ENCODE measurements at regions not wholly inside any gene's neighbourhood (a gene's known extent, or its start where the extent isn't known, plus 50 kb on each side); places are given as distances from the start of the nearest gene placed in this dataset.
A peak's percentile ranks its signal among the peaks of the same experiment; 100 is the strongest.

DNA sequence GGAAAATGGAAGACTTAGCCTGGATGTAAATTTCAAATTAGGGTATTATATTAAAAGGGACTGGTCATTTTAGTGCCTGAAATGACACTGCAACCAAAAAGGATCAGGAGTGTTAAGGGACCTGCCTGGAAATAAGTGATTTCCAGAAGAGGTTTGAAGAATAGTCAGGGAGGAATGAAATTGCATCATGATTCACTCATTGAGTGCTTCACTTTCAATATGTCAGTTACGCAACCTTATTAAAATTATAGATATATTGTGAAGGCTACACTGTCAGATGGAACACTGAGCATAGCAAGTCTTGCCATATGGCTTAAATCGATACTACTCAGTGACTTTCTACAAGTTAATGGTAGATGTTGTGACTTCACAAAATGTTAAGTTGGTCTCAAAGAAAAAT, 275.2 kb upstream of the DPYD start:
- no CpG with 5 or more reads among the region's 2 CpGs for WGBS (ENCODE audit: insufficient coverage)
- Histone ChIP-seq H3K4me1 (ENCODE audit: control insufficient read depth in 1 of 2, insufficient read depth in 2 of 2, low read length in 2 of 2) (no peaks in the 10 kb centered on the region), H3K4me2 (replicated peaks; ENCODE audit: extremely low read depth, low read length, poor library complexity, severe bottlenecking) (no peak overlapping the region), H3K79me2 (ENCODE audit: insufficient read depth, low read length) (no peaks in the 10 kb centered on the region), H3K27me3 (ENCODE audit: control insufficient read depth in 2 of 2, insufficient read depth in 2 of 2, low read length in 2 of 2) (no peaks in the 10 kb centered on the region), H3K27ac (ENCODE audit: low read depth in 1 of 2, low read length in 2 of 2) (no peak overlapping the region), H4K20me1 (ENCODE audit: insufficient read depth, low read length) (no peaks in the 10 kb centered on the region), H3K9me3 (replicated peaks in 1 of 2; ENCODE audit: control insufficient read depth in 1 of 2, insufficient read depth in 1 of 2, low read length in 2 of 2) (no peaks in the 10 kb centered on the region), H3K4me3 (replicated peaks in 1 of 3; ENCODE audit: low read depth in 2 of 3, low read length in 3 of 3) (no peak overlapping the region), H2AFZ (ENCODE audit: insufficient read depth, low read depth, low read length, poor library complexity, severe bottlenecking) (no peak overlapping the region), H3K36me3 (replicated peaks in 1 of 2; ENCODE audit: control insufficient read depth in 1 of 2, insufficient read depth in 2 of 2, low read length in 2 of 2) (no peaks in the 10 kb centered on the region), H3K9ac (ENCODE audit: insufficient read depth, low read length, poor library complexity, severe bottlenecking) (no peak overlapping the region)
- intact Hi-C loops (cut with micrococcal nuclease): no loop called here
- H3K4me3 Mint-ChIP-seq: no peak overlapping the region
- peaks cover 5% of the 10 kb centered on the region for H3K4me1 Mint-ChIP-seq
- DNase-seq: no peak
- no peak overlapping the region for H3K27ac Mint-ChIP-seq
- H3K27me3 Mint-ChIP-seq (ENCODE audit: low read depth in 3 of 3): peaks cover 0 to 2% (median 1%) of the 10 kb centered on the region in 3 donors
- peaks cover 0 to 2% (median 0%) of the 10 kb centered on the region in 7 donors for H3K9me3 Mint-ChIP-seq
- TF ChIP-seq, protein P1, sequence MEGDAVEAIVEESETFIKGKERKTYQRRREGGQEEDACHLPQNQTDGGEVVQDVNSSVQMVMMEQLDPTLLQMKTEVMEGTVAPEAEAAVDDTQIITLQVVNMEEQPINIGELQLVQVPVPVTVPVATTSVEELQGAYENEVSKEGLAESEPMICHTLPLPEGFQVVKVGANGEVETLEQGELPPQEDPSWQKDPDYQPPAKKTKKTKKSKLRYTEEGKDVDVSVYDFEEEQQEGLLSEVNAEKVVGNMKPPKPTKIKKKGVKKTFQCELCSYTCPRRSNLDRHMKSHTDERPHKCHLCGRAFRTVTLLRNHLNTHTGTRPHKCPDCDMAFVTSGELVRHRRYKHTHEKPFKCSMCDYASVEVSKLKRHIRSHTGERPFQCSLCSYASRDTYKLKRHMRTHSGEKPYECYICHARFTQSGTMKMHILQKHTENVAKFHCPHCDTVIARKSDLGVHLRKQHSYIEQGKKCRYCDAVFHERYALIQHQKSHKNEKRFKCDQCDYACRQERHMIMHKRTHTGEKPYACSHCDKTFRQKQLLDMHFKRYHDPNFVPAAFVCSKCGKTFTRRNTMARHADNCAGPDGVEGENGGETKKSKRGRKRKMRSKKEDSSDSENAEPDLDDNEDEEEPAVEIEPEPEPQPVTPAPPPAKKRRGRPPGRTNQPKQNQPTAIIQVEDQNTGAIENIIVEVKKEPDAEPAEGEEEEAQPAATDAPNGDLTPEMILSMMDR (IDR thresholded peaks at IDR 0.05): no peak
- no peaks in the 10 kb centered on the region for H3K36me3 Mint-ChIP-seq

DNA sequence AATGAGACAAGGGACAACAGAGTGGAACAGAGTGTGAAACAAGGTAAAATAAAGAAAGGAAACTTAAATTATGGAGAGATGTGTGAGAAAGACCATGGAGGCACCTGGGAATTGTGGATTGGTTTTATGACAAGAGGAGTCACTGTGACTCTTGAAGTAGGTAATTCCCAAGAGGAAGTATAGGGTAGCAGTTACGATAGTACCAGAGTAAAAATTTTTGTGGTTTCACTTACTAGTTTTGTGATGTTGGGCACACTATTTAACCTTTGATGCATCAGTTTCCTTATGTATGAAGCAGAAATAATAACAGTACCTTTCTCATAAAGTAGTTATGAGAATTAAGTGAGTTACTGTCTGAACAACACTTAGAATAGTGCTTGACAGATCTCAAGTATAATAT, 267.9 kb upstream of the DPYD start:
- peak in 1 of 3 donors; percentile 23 for DNase-seq
- no peaks in the 10 kb centered on the region for H3K36me3 Mint-ChIP-seq
- H3K27ac Mint-ChIP-seq: no peak overlapping the region
- intact Hi-C loops (cut with micrococcal nuclease): no loop called here
- peaks cover 5 to 8% of the 10 kb centered on the region in 2 donors for H3K4me1 ChIP-seq (ENCODE audit: control insufficient read depth in 1 of 2, insufficient read depth in 2 of 2, low read length in 2 of 2)
- peaks cover 0 to 2% (median 1%) of the 10 kb centered on the region in 3 donors for H3K27me3 Mint-ChIP-seq (ENCODE audit: low read depth in 3 of 3)
- no peaks in the 10 kb centered on the region for H3K79me2 ChIP-seq (ENCODE audit: insufficient read depth, low read length)
- H3K4me2 ChIP-seq (replicated peaks; ENCODE audit: extremely low read depth, low read length, poor library complexity, severe bottlenecking): no peak overlapping the region
- no CpG with 5 or more reads among the region's 1 CpG for WGBS (ENCODE audit: insufficient coverage)
- no peaks in the 10 kb centered on the region for H3K9me3 ChIP-seq (replicated peaks in 1 of 2; ENCODE audit: control insufficient read depth in 1 of 2, insufficient read depth in 1 of 2, low read length in 2 of 2)
- no peak overlapping the region for H3K4me3 ChIP-seq (replicated peaks in 1 of 3; ENCODE audit: low read depth in 2 of 3, low read length in 3 of 3)
- H4K20me1 ChIP-seq (ENCODE audit: insufficient read depth, low read length): no peaks in the 10 kb centered on the region
- H3K4me3 Mint-ChIP-seq: no peak overlapping the region
- H3K27ac ChIP-seq (ENCODE audit: low read depth in 1 of 2, low read length in 2 of 2): no peak overlapping the region
- no peaks in the 10 kb centered on the region for H3K27me3 ChIP-seq (ENCODE audit: control insufficient read depth in 2 of 2, insufficient read depth in 2 of 2, low read length in 2 of 2)
- H3K9me3 Mint-ChIP-seq: no peaks in the 10 kb centered on the region
- H3K36me3 ChIP-seq (replicated peaks in 1 of 2; ENCODE audit: control insufficient read depth in 1 of 2, insufficient read depth in 2 of 2, low read length in 2 of 2): no peaks in the 10 kb centered on the region
- no peak overlapping the region for H3K9ac ChIP-seq (ENCODE audit: insufficient read depth, low read length, poor library complexity, severe bottlenecking)
- H3K4me1 Mint-ChIP-seq: peaks cover 12% of the 10 kb centered on the region
- TF ChIP-seq, protein P1 (IDR thresholded peaks at IDR 0.05): no peak
- no peak overlapping the region for H2AFZ ChIP-seq (ENCODE audit: insufficient read depth, low read depth, low read length, poor library complexity, severe bottlenecking)
